Stomach (tissue), 8 donors: ENCODE measurements at regions not wholly inside any gene's neighbourhood (a gene's known extent, or its start where the extent isn't known, plus 50 kb on each side); places are given as distances from the start of the nearest gene placed in this dataset.
A peak's percentile ranks its signal among the peaks of the same experiment; 100 is the strongest.

Experiments
- DNase-seq, 2 donors: peaks; one replicate each; pipeline versions ENCODE4 v3.0.0 to v3.0.0-alpha.2; 2013 to 2019
- H3K27ac ChIP-seq, 5 donors: fragments of 200-600 bp in 4 of 5; sonication (generic) in 4 of 5; one replicate each; pipeline ENCODE4 v1.5.1; 2013 to 2019; ENCODE audit warnings: mild to moderate bottlenecking in 1 of 5, moderate library complexity in 1 of 5
- H3K27me3 ChIP-seq, 3 donors: fragments of 200-600 bp; sonication (generic); one replicate each; pipeline ENCODE4 v1.5.1; 2017 to 2019; ENCODE audit warnings: mixed run types in 1 of 3
- H3K36me3 ChIP-seq, 4 donors: fragments of 200-600 bp; sonication (generic); 1 replicate in 3 of 4; 2 replicates in 1 of 4; pipeline ENCODE4 v1.5.1; 2016 to 2019
- H3K4me1 ChIP-seq, 4 donors: fragments of 200-600 bp; sonication (generic); one replicate each; pipeline ENCODE4 v1.5.1; 2016 to 2019
- H3K4me3 ChIP-seq, 4 donors: fragments of 200-600 bp; sonication (generic) in 3 of 4; one replicate each; pipeline ENCODE4 v1.5.1; 2016 to 2019; ENCODE audit warnings: mild to moderate bottlenecking in 1 of 4
- H3K9me3 ChIP-seq, 4 donors: fragments of 200-600 bp; sonication (generic); one replicate each; pipeline ENCODE4 v1.5.1; 2016 to 2019
- EP300 ChIP-seq: sonication (generic); formaldehyde crosslinking; IDR thresholded peaks from one replicate; pipeline ENCODE4 v1.6.1; 2017; ENCODE audit warnings: antibody characterized with exemption
- POLR2A ChIP-seq, 4 donors: fragments of 450-650 bp; IDR thresholded peaks; one replicate each; pipeline ENCODE4 v1.6.1; 2016; ENCODE audit warnings: antibody characterized with exemption in 4 of 4, control low read depth in 2 of 4, mild to moderate bottlenecking in 1 of 4, moderate library complexity in 1 of 4
- POLR2AphosphoS5 ChIP-seq, 3 donors: sonication (generic); formaldehyde crosslinking; IDR thresholded peaks; one replicate each; pipeline ENCODE4 v1.6.1; 2016; ENCODE audit warnings: antibody characterized with exemption in 3 of 3
- WGBS, 5 donors: extraction: QIAGEN DNeasy Blood & Tissue Kit in 3 of 5; methylation state at CpG; one replicate each; pipeline versions ENCODE4 v1.1.5 to v1.1.7; 2013 to 2018; 5-methylcytosine and 5-hydroxymethylcytosine counted together
- intact Hi-C: fragments of 100-400 bp; cut with DNase I; formaldehyde crosslinking; loops from one replicate; pipeline ENCODE4 v1.15.1; 2023; ENCODE audit warnings: low total_unique reads
- TF ChIP-seq, protein P1 (sequence below), 7 experiments: fragments of 450-650 bp in 4 of 7; fragments of 200-600 bp in 3 of 7; sonication (generic) in 3 of 7; IDR thresholded peaks; one replicate each; pipeline ENCODE4 v1.5.1; 2016 to 2019; ENCODE audit warnings: antibody characterized with exemption in 7 of 7, control low read depth in 2 of 7, mild to moderate bottlenecking in 1 of 7
- donor health status: healthy with polysubstance abuse.
- donor health status: Bipolar disorder and iron deficiency.
- donor health status: healthy.

GRCh38 chr17:72350073-72350472, 229.3 kb downstream of the SOX9 start:
- intact Hi-C loops: no loop called here
- no peaks in the 10 kb centered on the region for H3K9me3 ChIP-seq
- no peaks in the 10 kb centered on the region for H3K36me3 ChIP-seq
- WGBS, 5 donors: 89 to 96% (median 91%) methylated on average over 3 of the region's 3 CpGs
- H3K4me3 ChIP-seq: no peak overlapping the region
- DNase-seq: no peak
- TF ChIP-seq EP300: no peak
- TF ChIP-seq POLR2AphosphoS5 (IDR thresholded peaks at IDR 0.05): no peak
- TF ChIP-seq POLR2A (IDR thresholded peaks at IDR 0.05): no peak
- TF ChIP-seq, protein P1, sequence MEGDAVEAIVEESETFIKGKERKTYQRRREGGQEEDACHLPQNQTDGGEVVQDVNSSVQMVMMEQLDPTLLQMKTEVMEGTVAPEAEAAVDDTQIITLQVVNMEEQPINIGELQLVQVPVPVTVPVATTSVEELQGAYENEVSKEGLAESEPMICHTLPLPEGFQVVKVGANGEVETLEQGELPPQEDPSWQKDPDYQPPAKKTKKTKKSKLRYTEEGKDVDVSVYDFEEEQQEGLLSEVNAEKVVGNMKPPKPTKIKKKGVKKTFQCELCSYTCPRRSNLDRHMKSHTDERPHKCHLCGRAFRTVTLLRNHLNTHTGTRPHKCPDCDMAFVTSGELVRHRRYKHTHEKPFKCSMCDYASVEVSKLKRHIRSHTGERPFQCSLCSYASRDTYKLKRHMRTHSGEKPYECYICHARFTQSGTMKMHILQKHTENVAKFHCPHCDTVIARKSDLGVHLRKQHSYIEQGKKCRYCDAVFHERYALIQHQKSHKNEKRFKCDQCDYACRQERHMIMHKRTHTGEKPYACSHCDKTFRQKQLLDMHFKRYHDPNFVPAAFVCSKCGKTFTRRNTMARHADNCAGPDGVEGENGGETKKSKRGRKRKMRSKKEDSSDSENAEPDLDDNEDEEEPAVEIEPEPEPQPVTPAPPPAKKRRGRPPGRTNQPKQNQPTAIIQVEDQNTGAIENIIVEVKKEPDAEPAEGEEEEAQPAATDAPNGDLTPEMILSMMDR (IDR thresholded peaks at IDR 0.05): no peak
- H3K27me3 ChIP-seq: no peaks in the 10 kb centered on the region
- H3K27ac ChIP-seq: no peak overlapping the region
- H3K4me1 ChIP-seq: peaks cover 13 to 25% (median 17%) of the 10 kb centered on the region in 4 donors

DNA sequence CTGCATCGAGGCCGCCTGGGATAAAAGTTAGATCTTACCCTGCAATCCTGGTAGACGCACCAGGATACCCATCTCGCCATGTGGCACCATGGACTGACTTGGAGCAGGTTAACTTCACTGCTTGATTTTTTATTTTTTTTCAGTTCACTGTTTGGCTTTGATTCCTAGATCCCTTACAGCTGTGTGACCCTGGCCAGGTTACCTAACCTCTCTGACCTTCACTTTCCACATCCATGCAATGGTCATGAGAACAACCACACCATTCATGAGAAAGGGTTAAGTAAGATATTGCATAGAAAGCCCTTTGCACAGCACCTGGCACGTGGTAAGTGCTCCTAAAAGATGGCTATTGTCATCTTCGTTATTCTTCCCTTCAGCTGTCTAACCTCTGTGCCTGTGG, 230.5 kb downstream of the SOX9 start:
- intact Hi-C loops: no loop called here
- no peaks in the 10 kb centered on the region for H3K27me3 ChIP-seq
- WGBS, 5 donors: 78 to 82% (median 79%) methylated on average over 6 of the region's 6 CpGs
- TF ChIP-seq, protein P1 (IDR thresholded peaks at IDR 0.05): no peak
- TF ChIP-seq EP300 (no peak), POLR2AphosphoS5 (IDR thresholded peaks at IDR 0.05) (no peak), POLR2A (IDR thresholded peaks at IDR 0.05) (no peak)
- H3K9me3 ChIP-seq: no peaks in the 10 kb centered on the region
- DNase-seq: no peak
- no peak overlapping the region for H3K4me3 ChIP-seq
- no peaks in the 10 kb centered on the region for H3K36me3 ChIP-seq
- H3K27ac ChIP-seq: no peak overlapping the region
- peaks cover 13 to 25% (median 17%) of the 10 kb centered on the region in 4 donors for H3K4me1 ChIP-seq

GRCh38 chr17:72351884-72352346, 231.1 kb downstream of the SOX9 start:
- Histone ChIP-seq H3K36me3 (no peaks in the 10 kb centered on the region), H3K4me1 (peaks cover 13 to 25% (median 17%) of the 10 kb centered on the region in 4 donors), H3K9me3 (no peaks in the 10 kb centered on the region), H3K27ac (peak overlapping the region in 2 of 5 donors; percentile 44 to 71), H3K27me3 (no peaks in the 10 kb centered on the region), H3K4me3 (peak overlapping the region in 1 of 4 donors; percentile 1)
- intact Hi-C loops: no loop called here
- 26 to 40% (median 40%) methylated on average over 21 of the region's 21 CpGs for WGBS, 5 donors
- peak in 1 of 2 donors; percentile 45 for DNase-seq
- TF ChIP-seq EP300 (no peak), POLR2A (IDR thresholded peaks at IDR 0.05) (no peak), POLR2AphosphoS5 (IDR thresholded peaks at IDR 0.05) (no peak)
- TF ChIP-seq, protein P1 (IDR thresholded peaks at IDR 0.05): no peak

DNA sequence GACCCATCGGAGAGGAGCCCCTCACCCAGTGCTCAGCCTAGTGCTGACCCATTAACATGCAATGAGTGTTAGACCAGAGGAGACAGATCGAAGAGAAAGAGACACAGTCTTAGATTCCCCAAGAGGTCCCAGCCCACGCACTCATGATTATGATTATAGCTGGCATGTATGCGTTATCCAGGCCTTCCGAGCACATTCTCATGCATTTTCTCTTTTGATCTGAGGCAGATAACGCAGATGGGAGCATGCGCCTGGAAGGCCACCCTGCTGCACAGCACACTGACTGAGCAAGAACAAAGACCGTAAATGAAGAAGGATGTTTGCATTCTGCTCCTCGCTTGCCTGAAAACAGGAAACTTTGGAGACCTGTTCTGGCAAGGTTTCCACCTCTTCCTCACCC, 232.7 kb downstream of the SOX9 start:
- no peaks in the 10 kb centered on the region for H3K36me3 ChIP-seq
- 32 to 70% (median 55%) methylated on average over 9 of the region's 9 CpGs for WGBS, 5 donors
- H3K27ac ChIP-seq: peak overlapping the region in 2 of 5 donors; percentile 54 to 71
- TF ChIP-seq, protein P1 (IDR thresholded peaks at IDR 0.05): no peak
- TF ChIP-seq EP300 (no peak), POLR2A (IDR thresholded peaks at IDR 0.05) (no peak), POLR2AphosphoS5 (IDR thresholded peaks at IDR 0.05) (no peak)
- peak overlapping the region in 1 of 4 donors; percentile 14 for H3K4me3 ChIP-seq
- no peaks in the 10 kb centered on the region for H3K27me3 ChIP-seq
- no peak for DNase-seq
- no peaks in the 10 kb centered on the region for H3K9me3 ChIP-seq
- intact Hi-C loops: no loop called here
- H3K4me1 ChIP-seq: peaks cover 13 to 25% (median 17%) of the 10 kb centered on the region in 4 donors
